ENCODE measurements at regions not wholly inside any gene's neighbourhood (a gene's known extent, or its start where the extent isn't known, plus 50 kb on each side); places are given as distances from the start of the nearest gene placed in this dataset.
"Not testable (repeated sequence)": the region's sequence is repeated elsewhere in the genome, so short reads cannot be mapped to it uniquely, and the experiment has no call there.

- DNase-seq = no peak
Measured at GRCh38 chr12:92418381-92418780, 272.7 kb upstream of the BTG1 start.

DNA sequence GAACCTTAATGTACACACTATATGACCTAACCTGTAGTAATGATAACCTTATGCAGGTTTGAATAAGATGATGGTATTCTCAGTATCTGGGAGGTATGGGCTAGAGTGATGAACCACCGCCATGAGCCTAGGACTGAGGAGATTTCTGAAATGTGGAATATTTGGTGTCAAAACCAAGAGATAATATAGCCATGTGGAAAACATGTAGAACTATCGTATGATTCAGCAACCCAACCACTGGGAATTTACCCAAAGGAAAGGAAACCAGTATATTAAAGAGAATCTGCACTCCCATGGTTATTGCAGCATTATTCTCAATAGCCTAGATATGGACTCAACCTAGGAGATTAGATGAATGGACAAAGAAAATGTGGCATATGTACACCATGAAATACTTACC lies 271.7 kb upstream of the BTG1 start:
- DNase-seq = no peak

- DNase-seq = no peak
Measured at GRCh38 chr12:92416385-92416812, 270.8 kb upstream of the BTG1 start.

DNA sequence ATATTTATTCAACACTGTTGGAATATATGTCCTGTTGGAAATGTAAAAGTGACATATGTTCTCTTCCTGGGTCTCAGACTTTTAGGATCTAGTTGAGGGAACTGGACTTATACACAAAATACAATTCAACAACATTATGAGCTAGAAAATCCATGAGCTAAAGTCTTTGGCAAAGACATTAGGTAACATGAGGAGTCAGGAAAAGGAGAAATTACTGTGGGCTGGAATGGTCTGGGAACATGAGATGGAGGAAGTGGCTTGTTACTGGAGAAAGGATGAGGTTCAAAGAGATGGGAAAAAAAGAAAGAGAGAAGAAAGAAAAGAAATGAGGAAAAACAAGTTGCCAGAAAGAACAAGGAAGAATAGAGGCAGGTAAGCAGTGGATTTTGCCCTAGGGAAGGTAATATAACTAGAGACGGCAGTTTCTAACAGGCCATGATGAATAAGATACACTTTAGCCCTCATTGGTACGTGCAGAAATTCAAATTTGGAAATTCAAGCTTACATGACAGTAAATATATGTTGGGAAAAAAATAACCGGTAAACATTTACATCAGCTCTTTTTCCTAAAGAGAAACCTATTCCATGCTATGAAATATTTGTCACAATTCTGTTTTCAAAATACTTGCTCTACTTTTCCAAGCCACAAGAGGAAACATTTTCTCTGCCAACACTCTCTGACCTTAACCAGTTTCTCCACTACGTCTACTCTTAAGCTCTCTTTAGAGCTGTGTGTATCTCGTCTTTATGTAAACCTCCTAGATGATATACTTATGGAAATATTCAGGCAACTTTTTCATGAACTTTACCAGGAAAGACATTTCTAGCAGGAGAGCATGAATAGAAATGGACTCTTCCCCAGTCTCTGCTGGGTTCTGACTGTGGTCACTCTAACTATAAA lies 268.8 kb upstream of the BTG1 start:
- DNase-seq = no peak

DNA sequence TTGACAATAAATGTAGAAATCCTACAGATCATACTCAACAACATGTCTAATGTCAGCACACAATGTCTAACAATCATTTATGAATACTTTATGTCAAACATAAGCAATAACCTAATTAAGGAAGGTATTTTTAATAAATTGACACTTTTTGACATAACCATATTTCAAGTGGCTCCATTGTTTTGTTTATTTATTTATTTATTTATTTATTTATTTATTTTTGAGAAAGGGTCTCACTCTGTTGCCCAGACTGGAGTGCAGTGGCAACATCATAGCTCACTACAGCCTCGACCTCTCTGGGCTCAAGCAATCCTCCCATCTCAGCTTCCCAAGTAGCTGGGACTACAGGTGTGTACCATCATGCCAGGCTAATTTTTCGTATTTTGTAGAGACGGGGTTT lies 267.6 kb upstream of the BTG1 start:
- DNase-seq = no peak

GRCh38 chr12:92412856-92413255 lies 267.2 kb upstream of the BTG1 start:
- no peak for DNase-seq

GRCh38 chr12:92411687-92412086 lies 266.0 kb upstream of the BTG1 start:
- DNase-seq = no peak

- no peak for DNase-seq
Measured at GRCh38 chr12:92408072-92408900, 262.6 kb upstream of the BTG1 start.

DNA sequence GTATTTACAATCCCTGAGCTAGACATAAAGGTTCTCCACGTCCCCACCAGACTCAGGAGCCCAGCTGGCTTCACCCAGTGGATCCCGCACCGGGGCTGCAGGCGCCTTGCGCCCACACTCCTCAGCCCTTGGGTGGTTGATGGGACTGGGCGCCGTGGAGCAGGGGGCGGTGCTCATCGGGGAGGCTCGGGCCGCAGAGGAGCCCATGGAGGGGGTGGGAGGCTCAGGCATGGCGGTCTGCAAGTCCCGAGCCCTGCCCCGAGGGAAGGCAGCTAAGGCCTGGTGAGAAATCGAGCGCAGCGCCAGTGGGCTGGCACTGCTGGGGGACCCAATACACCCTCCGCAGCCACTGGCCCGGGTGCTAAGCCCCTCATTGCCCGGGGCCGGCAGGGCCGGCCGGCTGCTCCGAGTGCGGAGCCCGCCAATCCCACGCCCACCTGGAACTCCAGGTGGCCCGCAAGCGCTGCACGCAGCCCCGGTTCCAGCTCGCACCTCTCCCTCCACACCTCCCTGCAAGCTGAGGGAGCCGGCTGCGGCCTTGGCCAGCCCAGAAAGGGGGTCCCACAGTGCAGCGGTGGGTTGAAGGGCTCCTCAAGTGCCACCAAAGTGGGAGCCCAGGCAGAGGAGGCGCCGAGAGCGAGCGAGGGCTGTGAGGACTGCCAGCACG lies 260.9 kb upstream of the BTG1 start:
- not testable (repeated sequence) for DNase-seq

- DNase-seq = not testable (repeated sequence)
Measured at GRCh38 chr12:92405801-92406251, 260.2 kb upstream of the BTG1 start.

DNA sequence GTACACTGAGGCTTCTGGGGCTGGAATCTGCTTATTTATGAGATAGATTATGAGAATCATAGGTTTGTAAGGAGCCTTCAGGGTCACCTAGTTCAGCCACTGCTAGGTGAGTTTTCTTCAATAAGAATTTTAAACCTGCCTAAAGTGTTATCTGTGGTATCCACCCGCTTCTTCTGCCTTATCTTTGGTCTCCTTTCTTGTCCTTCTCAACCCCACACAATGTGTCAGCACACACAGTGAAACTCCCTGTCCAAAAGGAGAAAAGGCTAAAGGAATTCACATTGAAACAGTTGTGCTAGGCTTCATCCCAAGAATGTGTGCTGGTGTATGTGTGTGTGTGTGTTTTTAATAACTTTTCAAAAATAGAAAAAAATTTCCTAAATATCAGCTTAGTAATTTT lies 259.3 kb upstream of the BTG1 start:
- no peak for DNase-seq

- no peak for DNase-seq
Measured at GRCh38 chr12:92404259-92404894, 258.7 kb upstream of the BTG1 start.

- DNase-seq = no peak
Measured at GRCh38 chr12:92403210-92404175, 257.8 kb upstream of the BTG1 start.

DNA sequence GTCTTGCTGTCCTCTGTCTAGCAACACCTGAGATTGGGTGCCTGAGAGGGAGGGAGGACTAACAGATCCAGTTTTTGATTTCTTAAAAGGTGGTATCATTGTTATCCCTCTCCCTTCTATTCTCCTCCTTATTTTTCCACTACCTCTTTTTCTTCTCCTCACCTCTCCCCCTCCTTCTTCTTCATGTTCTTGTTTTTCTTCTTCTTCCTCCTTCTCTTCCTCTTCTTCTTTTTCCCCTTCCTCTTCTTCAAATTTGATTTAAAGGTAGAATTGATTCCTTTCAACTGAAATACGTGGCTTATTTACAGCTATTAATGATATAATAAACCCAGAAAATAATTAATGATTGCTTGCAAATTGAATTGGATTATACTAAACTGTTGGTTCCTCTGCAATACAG lies 256.8 kb upstream of the BTG1 start:
- DNase-seq = no peak

GRCh38 chr12:92400006-92400405 lies 254.4 kb upstream of the BTG1 start:
- DNase-seq = no peak

DNA sequence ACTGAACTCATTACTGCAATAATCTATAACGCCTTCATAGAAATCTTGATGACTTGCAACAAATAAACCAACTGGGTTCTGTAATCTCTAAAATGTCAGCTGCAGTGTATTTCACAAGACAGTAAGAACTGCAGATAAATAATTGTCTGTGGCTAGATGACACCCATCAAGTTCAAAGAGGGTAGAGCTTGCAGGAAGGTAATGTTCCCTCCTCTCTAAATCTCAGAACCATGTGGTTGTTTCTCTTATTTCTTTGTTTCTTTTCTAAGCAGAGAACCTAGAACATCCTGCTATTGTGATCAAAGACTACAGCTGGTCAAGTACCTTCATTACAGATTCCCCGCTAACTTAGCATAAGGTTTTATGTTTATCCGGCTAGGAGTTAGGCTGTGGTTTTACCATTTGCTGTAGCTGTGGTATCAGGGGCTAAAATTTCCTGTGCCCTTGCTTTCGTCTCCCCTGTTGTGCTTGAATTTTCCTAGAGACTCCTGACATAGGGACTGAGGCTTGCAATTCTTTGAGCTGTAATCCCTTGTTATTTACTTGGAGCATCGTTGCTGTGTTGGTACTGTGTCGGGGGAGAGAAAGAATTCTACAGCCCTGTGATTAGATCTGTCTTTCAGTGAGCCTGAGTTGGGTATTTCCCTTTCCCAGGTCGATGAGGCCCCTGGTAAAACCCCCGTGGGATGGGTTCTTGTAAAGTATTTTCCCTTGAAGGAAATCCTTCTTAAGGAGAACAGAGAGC lies 253.1 kb upstream of the BTG1 start:
- DNase-seq = no peak

- DNase-seq = peak; percentile 26
Measured at GRCh38 chr12:92396647-92397252, 251.1 kb upstream of the BTG1 start.

- no peak for DNase-seq
Measured at GRCh38 chr12:92395322-92395721, 249.7 kb upstream of the BTG1 start.

- no peak for DNase-seq
Measured at GRCh38 chr12:92394895-92395294, 249.2 kb upstream of the BTG1 start.

GRCh38 chr12:92393504-92393903 lies 247.9 kb upstream of the BTG1 start:
- DNase-seq = no peak
